Activated B cell treated with CpG ODN at 0.5 μM for 24 hours (primary cell): ENCODE measurements at regions not wholly inside any gene's neighbourhood (a gene's known extent, or its start where the extent isn't known, plus 50 kb on each side); places are given as distances from the start of the nearest gene placed in this dataset.

ENCODE experiments used
- ATAC-seq: fragments of 200-7000 bp; cut with Tn5 transposase; one replicate; pipeline ENCODE4 v1.10.0; 2021; ENCODE audit warnings: low read depth, mild to moderate bottlenecking, moderate library complexity
- CTCF ChIA-PET: fragments of 350-600 bp; sonication (Branson Sonifier 250); formaldehyde crosslinking; loops from one replicate; lab custom pipeline; 2021; ENCODE audit warnings: antibody characterized with exemption; lab: Charles Lee
- POLR2A ChIA-PET: fragments of 350-600 bp; sonication (Branson Sonifier 250); formaldehyde crosslinking; loops from one replicate; lab custom pipeline; 2021; ENCODE audit warnings: antibody characterized with exemption; lab: Charles Lee
- DNase-seq: peaks from one replicate; pipeline ENCODE4 v3.0.0; 2022
- H3K27ac Mint-ChIP-seq: one replicate; pipeline ENCODE4 v1.8.0; 2020; ENCODE audit warnings: mixed read lengths
- H3K27me3 Mint-ChIP-seq: one replicate; pipeline ENCODE4 v1.8.0; 2021; ENCODE audit warnings: mixed read lengths
- H3K36me3 Mint-ChIP-seq: one replicate; pipeline ENCODE4 v1.8.0; 2021; ENCODE audit warnings: low read depth, mixed read lengths
- H3K4me1 Mint-ChIP-seq: one replicate; pipeline ENCODE4 v1.8.0; 2021; ENCODE audit warnings: mixed read lengths
- H3K4me3 Mint-ChIP-seq: one replicate; pipeline ENCODE4 v1.8.0; 2020; ENCODE audit warnings: mild to moderate bottlenecking, mixed read lengths
- H3K9me3 Mint-ChIP-seq: one replicate; pipeline ENCODE4 v1.8.0; 2020; ENCODE audit warnings: mixed read lengths
- intact Hi-C: fragments of 100-400 bp; cut with micrococcal nuclease; formaldehyde crosslinking; loops from one replicate; pipeline ENCODE4 v1.15.1; 2024
- TF ChIP-seq, protein P1 (sequence below): fragments of 200-600 bp; IDR thresholded peaks from one replicate; pipeline ENCODE4 v1.8.0; 2022; ENCODE audit warnings: antibody characterized with exemption, mild to moderate bottlenecking

DNA sequence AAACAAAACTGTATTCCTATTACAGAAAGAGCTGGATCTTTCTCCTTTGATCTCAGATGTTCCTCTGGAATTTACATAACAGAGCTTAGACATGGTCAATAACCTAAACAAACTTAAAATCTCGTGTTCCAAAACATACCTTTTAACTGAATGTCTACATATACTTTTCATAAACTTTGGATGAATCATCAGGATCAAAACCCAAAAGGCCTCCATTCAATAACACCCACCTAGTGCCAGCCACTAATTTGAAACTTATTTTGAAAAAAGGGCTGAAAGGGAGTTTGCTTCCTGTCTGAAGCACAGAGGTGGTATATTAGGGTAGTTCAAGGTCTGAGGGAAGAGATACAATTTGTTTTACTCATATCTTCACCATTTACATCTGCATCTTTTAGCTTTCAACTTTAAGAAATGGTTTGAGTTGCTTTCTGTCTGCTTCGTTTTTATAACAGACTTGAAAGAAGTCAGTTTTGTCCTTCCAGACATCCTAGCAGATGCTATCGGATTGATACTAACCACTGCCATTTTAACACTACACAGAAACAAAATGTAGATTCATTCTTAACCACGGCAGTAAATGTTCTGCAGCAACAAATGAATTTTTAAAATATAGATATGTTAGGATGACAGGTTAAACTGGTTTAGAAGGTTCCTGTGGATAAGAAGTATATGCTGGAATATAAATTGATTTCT, 242.8 kb upstream of the DKK2 start:
- Mint-ChIP-seq H3K27ac (no peak overlapping the region), H3K4me3 (no peak overlapping the region), H3K27me3 (no peaks in the 10 kb centered on the region), H3K36me3 (no peaks in the 10 kb centered on the region), H3K9me3 (no peaks in the 10 kb centered on the region), H3K4me1 (no peaks in the 10 kb centered on the region)
- ChIA-PET POLR2A (no interaction called here), CTCF (no interaction called here)
- TF ChIP-seq, protein P1, sequence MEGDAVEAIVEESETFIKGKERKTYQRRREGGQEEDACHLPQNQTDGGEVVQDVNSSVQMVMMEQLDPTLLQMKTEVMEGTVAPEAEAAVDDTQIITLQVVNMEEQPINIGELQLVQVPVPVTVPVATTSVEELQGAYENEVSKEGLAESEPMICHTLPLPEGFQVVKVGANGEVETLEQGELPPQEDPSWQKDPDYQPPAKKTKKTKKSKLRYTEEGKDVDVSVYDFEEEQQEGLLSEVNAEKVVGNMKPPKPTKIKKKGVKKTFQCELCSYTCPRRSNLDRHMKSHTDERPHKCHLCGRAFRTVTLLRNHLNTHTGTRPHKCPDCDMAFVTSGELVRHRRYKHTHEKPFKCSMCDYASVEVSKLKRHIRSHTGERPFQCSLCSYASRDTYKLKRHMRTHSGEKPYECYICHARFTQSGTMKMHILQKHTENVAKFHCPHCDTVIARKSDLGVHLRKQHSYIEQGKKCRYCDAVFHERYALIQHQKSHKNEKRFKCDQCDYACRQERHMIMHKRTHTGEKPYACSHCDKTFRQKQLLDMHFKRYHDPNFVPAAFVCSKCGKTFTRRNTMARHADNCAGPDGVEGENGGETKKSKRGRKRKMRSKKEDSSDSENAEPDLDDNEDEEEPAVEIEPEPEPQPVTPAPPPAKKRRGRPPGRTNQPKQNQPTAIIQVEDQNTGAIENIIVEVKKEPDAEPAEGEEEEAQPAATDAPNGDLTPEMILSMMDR: no peak
- DNase-seq (no peak), ATAC-seq (no peak)
- intact Hi-C loops: no loop called here

DNA sequence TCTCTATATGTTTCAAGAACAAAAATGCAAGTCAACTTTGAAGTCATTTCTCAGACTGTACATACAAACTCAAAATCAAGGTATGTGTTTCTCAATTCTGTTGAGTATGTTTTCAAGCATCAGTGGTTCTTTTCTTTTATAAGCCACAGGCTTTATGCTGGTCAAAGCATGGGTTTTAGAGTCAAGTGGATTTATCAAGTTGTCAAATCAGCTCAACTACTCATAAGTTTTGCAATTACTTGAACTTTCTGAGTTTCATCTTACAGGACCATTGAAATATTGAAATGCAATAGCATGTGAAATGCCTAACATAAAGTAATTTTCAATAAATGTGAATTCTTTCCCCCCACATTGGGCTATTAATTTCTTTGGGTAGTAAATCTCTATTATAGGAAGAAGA, 239.9 kb upstream of the DKK2 start:
- no peaks in the 10 kb centered on the region for H3K4me1 Mint-ChIP-seq
- TF ChIP-seq, protein P1: no peak
- ChIA-PET POLR2A (no interaction called here), CTCF (no interaction called here)
- no peak overlapping the region for H3K27ac Mint-ChIP-seq
- H3K27me3 Mint-ChIP-seq: no peaks in the 10 kb centered on the region
- H3K9me3 Mint-ChIP-seq: no peaks in the 10 kb centered on the region
- H3K4me3 Mint-ChIP-seq: no peak overlapping the region
- intact Hi-C loops: no loop called here
- H3K36me3 Mint-ChIP-seq: no peaks in the 10 kb centered on the region
- ATAC-seq (no peak), DNase-seq (no peak)

DNA sequence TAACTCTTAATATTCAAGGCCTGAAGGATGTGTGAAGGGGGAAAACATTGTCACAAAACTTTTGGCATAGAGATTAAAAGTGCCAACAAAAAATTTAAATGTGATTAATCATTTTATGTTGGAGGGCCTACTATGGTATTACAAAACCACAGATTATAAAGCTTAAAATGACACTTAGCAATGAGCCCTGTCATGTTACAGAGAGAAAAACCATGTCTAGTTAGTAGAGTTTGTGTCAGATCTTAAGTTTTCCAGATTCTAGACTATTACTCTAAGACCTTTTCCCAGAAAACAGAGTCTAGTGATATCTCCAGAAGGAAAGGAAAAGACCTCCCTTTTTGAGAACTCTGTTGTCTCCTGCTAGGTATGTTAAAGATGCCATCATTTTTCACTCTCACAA, 239.1 kb upstream of the DKK2 start:
- no peaks in the 10 kb centered on the region for H3K9me3 Mint-ChIP-seq
- no peak for ATAC-seq
- no peak overlapping the region for H3K4me3 Mint-ChIP-seq
- DNase-seq: no peak
- intact Hi-C loops: no loop called here
- TF ChIP-seq, protein P1: no peak
- no peaks in the 10 kb centered on the region for H3K4me1 Mint-ChIP-seq
- H3K36me3 Mint-ChIP-seq: no peaks in the 10 kb centered on the region
- POLR2A ChIA-PET: no interaction called here
- no peak overlapping the region for H3K27ac Mint-ChIP-seq
- CTCF ChIA-PET: no interaction called here
- no peaks in the 10 kb centered on the region for H3K27me3 Mint-ChIP-seq

DNA sequence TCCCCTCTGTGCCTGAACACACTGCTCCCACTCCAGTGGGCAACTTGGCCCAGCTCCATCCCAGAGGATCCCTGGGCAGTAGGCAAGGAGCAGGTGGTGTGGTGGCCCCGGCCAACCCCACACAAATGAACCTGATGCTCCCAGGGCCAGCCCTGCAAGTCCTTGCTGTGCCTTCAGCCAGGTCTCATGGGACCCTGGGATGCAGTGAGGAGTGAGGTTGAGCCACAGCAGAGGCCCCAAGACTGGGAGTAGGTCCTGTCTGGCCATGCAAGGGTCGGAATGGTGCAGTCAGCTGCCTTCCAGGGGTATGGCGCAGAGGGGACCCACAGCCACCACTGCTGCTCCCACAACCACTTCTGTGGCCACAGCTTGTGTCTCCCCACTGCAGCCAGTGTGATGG, 234.5 kb upstream of the DKK2 start:
- TF ChIP-seq, protein P1: no peak
- POLR2A ChIA-PET: no interaction called here
- Mint-ChIP-seq H3K9me3 (no peaks in the 10 kb centered on the region), H3K4me3 (no peak overlapping the region), H3K27ac (no peak overlapping the region), H3K36me3 (no peaks in the 10 kb centered on the region), H3K27me3 (no peaks in the 10 kb centered on the region), H3K4me1 (no peaks in the 10 kb centered on the region)
- no peak for ATAC-seq
- intact Hi-C loops: no loop called here
- DNase-seq: no peak
- CTCF ChIA-PET: no interaction called here

DNA sequence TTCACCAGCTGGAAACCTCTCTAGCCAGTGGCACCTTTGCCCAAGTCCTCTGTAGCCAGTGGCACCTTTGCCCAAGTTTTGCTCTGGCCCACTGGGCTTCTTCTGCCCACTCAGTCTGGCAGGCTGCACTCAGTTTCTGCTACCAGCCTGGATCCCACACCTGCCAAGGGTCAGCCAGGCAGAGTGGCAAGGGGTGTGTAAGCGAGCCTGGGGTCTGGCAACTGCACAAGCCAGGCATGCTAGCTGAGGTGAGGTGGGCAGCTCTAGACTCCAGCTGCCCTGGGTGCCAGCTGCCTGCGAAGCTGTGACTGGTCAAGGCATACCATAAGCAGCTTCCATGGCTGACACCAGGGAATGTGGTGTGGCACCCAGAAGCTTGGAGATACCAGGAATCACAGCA, 233.1 kb upstream of the DKK2 start:
- no peaks in the 10 kb centered on the region for H3K27me3 Mint-ChIP-seq
- POLR2A ChIA-PET: no interaction called here
- DNase-seq: no peak
- H3K36me3 Mint-ChIP-seq: no peaks in the 10 kb centered on the region
- CTCF ChIA-PET: no interaction called here
- H3K4me1 Mint-ChIP-seq: no peaks in the 10 kb centered on the region
- H3K9me3 Mint-ChIP-seq: no peaks in the 10 kb centered on the region
- TF ChIP-seq, protein P1: no peak
- no peak overlapping the region for H3K27ac Mint-ChIP-seq
- no peak for ATAC-seq
- intact Hi-C loops: no loop called here
- no peak overlapping the region for H3K4me3 Mint-ChIP-seq
